ENCODE measurements at regions not wholly inside any gene's neighbourhood (a gene's known extent, or its start where the extent isn't known, plus 50 kb on each side); places are given as distances from the start of the nearest gene placed in this dataset.

GRCh38 chr3:153314038-153314437, 152.0 kb downstream of the RAP2B start:
- no peak for DNase-seq

GRCh38 chr3:153315781-153316180, 153.8 kb downstream of the RAP2B start:
- DNase-seq = no peak

- DNase-seq = no peak
Measured at GRCh38 chr3:153319705-153320554, 157.9 kb downstream of the RAP2B start.

DNA sequence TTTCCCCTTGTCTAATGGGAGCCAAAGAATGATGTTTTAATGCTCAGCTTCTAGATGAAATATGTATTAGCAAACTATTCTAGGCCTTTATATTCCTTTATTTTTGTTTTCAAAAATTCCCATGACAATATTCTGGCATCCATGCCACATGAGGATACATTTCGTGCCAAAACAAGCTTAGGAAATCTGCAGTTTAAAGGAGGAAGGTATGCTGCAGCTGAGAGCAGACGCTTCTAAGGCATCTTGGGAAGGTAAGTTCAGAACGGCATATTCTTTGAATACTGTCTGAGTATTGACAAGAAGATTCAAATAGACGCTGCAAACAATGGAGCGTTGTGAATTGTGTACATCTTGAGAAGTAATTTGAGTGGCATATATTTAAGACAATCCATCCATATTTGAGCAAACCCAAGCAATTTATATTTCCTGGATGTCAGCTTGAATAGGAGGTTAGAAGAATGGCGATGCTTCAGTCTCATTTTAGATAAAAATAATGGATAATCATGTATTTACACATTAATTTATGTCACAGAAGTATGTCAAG, 158.6 kb downstream of the RAP2B start:
- DNase-seq = no peak

GRCh38 chr3:153328690-153329089, 166.7 kb downstream of the RAP2B start:
- no peak for DNase-seq

GRCh38 chr3:153330901-153331300, 168.9 kb downstream of the RAP2B start:
- DNase-seq = no peak

GRCh38 chr3:153331676-153332075, 169.7 kb downstream of the RAP2B start:
- no peak for DNase-seq

- DNase-seq = no peak
Measured at GRCh38 chr3:153334558-153334957, 172.5 kb downstream of the RAP2B start.

- DNase-seq = no peak
Measured at GRCh38 chr3:153337369-153337768, 175.3 kb downstream of the RAP2B start.

GRCh38 chr3:153338487-153338886, 176.5 kb downstream of the RAP2B start:
- no peak for DNase-seq

GRCh38 chr3:153339065-153339464, 177.0 kb downstream of the RAP2B start:
- no peak for DNase-seq

DNA sequence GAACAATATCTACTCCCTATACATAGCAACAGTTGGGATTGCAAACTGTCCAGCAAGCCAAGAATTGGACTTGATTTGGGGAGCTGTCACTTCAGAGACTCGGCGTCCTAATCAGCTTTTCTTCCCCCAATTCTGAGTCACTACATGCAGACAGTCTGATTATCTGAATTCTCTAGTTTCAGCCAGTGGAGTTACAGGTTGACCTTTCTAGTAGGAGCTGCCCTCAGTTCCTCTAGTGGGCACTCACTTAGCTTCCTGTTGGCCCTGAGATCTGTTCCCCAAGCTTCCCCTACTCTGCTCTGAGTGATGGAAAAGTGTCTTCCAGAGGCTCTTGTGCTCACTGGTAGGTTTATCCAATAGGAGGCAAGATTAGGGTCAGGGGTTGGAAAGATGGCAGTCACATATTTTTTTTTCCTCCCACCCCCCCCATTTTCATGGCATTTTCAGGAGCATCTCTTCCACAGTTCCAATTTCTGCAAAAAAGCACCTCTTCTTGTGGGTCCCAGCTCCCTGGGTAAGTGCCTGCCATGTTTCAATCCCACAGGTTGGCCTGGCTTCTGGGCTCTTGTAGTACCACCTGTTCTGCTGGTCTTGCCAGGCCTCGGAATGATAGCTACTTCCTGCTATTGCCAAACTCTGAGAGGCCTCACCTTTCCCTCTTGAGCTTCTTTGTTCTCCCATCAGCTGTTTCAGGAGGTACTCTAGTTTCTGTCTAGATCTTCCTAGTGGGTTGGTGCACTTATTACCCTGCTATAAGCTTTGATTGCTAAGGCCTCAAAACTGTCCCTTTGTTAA, 182.2 kb downstream of the RAP2B start:
- no peak for DNase-seq

- DNase-seq = no peak
Measured at GRCh38 chr3:153348457-153349107, 186.6 kb downstream of the RAP2B start.

DNA sequence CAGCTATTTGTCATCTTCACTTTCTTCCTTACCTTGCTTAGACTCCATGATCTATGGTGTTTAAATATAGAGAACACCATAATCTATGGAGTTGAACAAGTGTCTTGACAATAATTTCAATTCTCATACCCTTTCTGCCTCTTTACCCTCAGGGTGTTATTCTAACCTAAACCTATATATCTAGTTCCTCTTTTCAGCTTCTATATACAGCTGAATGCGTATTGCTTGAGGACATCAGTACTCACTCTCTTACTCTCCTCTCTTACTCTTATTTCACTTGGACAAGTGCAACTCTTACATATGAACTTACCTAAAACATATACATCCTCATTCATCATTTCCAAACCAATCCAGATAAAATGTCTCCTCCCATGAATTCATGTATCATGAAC, 187.1 kb downstream of the RAP2B start:
- no peak for DNase-seq

- no peak for DNase-seq
Measured at GRCh38 chr3:153350420-153350819, 188.4 kb downstream of the RAP2B start.

- DNase-seq = no peak
Measured at GRCh38 chr3:153354641-153355040, 192.6 kb downstream of the RAP2B start.

DNA sequence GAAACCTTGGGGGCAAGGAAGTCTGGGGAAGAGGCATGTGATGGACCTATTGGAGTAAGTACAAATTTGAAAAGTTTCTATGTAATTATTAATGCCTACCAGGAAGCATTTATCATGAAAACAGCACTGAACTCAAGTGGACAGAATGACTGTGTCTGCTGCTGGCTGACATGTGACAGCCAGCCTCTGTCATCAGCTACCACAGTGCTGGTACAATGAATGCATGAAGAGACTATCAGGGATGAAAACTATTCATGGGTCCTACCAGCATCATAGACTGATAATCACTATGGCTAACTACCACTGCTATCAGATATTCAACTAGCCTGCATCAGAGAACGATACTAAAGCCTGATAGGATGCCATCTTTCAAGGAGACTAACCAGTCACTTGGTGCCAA, 193.5 kb downstream of the RAP2B start:
- no peak for DNase-seq

DNA sequence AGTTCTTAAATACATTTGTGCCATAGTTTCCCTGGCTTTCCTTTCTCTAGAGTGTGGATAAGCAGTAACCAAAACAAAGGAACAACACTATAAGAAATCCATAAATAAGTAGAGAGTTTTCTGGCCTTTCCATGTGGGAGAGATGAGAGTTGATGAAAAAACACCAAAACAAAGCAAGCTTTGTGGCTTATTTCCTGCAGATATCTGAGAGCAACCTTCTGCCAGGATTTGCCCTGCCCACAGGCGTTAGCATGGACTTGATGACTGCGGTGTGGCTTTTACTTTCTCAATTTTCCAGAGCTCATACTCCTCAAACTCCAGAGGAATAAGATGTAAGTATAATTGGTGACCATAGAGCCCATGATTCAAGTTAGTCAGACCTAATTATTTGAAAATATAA, 194.9 kb downstream of the RAP2B start:
- DNase-seq = no peak

GRCh38 chr3:153357436-153357835, 195.4 kb downstream of the RAP2B start:
- DNase-seq = no peak

DNA sequence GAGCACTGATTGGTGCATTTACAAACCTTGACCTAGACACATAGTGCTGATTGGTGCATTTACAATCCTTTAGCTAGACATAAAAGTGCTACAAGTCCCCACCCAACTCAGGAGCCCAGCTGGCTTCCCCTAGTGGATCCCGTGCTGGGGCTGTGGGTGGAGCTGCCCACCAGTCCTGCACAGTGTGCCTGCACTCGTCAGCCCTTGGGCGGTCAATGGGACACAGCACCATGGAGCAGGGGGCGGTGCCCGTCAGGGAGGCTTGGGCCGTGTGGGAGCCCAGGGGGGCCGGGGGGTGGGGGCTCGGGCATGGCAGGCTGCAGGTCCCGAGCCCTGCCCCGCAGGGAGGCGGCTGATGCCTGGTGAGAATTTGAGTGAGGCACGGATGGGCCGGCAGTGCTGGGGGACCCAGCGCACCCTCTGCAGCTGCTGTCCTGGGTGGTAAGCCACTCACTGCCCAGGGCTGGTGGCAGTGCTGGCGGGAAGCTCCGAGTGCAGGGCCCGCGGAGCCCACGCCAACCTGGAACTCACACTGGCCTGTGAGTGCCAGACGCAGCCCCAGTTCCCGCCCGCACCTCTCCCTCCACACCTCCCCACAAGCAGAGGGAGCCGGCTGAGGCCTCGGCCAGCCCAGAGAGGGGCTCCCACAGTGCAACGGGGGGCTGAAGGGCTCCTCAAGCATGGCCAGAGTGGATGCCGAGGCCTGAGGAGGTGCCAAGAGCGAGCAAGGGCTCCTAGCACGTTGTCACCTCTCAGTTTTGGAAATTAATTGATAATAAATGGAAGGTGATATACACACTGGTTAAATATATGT, 207.7 kb downstream of the RAP2B start:
- DNase-seq = no peak

GRCh38 chr3:153370680-153371079, 208.7 kb downstream of the RAP2B start:
- DNase-seq = no peak

- no peak for DNase-seq
Measured at GRCh38 chr3:153372326-153372725, 210.3 kb downstream of the RAP2B start.

DNA sequence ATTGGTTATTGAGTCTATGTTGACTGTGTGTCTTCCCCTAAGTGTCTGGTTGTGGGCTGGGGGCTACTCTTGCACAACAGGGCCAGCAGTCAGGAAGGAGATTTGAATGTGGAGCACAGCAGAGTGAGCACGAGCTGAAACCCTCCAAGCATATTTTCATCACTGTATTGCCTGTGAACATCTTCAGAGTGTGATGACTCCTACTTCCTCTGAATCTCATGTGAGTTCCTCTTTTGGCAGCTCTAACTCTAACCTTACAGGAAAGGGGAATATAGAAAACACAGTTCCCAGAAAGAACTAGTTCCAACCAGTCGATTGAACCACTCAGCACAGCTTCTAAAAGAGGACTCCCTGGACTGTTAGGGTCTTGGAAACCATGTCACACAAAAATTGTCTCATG, 211.6 kb downstream of the RAP2B start:
- DNase-seq = peak; percentile 26

Measured in CD4-positive, alpha-beta T cell treated with Interferon gamma for 1 hour (primary cell).